ENCODE measurements at regions not wholly inside any gene's neighbourhood (a gene's known extent, or its start where the extent isn't known, plus 50 kb on each side); places are given as distances from the start of the nearest gene placed in this dataset.
"Not testable (repeated sequence)": the region's sequence is repeated elsewhere in the genome, so short reads cannot be mapped to it uniquely, and the experiment has no call there.

GRCh38 chr7:19554581-19554980 is 154.3 kb downstream of the POLR1F start:
- H3K36me3 ChIP-seq: no peaks in the 10 kb centered on the region
- H3K4me3 ChIP-seq: no peak overlapping the region
- H3K4me1 ChIP-seq: no peaks in the 10 kb centered on the region
- ATAC-seq (ENCODE audit: low FRiP score in 2 of 2) (no peak), DNase-seq (no peak)
- no peaks in the 10 kb centered on the region for H3K27me3 ChIP-seq
- TF ChIP-seq, protein P1, sequence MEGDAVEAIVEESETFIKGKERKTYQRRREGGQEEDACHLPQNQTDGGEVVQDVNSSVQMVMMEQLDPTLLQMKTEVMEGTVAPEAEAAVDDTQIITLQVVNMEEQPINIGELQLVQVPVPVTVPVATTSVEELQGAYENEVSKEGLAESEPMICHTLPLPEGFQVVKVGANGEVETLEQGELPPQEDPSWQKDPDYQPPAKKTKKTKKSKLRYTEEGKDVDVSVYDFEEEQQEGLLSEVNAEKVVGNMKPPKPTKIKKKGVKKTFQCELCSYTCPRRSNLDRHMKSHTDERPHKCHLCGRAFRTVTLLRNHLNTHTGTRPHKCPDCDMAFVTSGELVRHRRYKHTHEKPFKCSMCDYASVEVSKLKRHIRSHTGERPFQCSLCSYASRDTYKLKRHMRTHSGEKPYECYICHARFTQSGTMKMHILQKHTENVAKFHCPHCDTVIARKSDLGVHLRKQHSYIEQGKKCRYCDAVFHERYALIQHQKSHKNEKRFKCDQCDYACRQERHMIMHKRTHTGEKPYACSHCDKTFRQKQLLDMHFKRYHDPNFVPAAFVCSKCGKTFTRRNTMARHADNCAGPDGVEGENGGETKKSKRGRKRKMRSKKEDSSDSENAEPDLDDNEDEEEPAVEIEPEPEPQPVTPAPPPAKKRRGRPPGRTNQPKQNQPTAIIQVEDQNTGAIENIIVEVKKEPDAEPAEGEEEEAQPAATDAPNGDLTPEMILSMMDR (IDR thresholded peaks at IDR 0.05): no peak
- no peak for TF ChIP-seq EP300 (IDR thresholded peaks at IDR 0.05)
- no peak for TF ChIP-seq POLR2A (IDR thresholded peaks at IDR 0.05)
- no peak for TF ChIP-seq POLR2AphosphoS5 (IDR thresholded peaks at IDR 0.05)
- H3K27ac ChIP-seq: no peak overlapping the region
- H3K9me3 ChIP-seq: no peaks in the 10 kb centered on the region

DNA sequence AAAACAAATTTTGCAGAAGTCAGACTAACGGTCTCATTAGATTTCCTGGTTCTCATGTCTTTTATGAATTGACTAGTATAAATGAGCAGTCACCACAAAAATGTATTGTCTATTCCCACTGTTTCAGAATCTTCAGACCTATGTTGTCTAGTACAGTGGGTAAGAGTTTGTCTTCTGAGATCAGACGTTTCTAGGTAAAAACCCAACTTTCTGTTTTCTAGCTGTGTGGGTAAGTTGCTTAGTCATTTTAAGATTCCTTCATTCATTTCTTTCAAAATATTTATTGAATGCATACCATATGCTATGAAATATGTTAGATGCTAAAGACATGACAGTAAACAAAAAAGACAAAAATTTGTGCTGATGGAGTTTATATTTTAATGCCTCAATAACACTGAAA is 156.3 kb downstream of the POLR1F start:
- Histone ChIP-seq H3K27me3 (no peaks in the 10 kb centered on the region), H3K27ac (no peak overlapping the region), H3K9me3 (no peaks in the 10 kb centered on the region), H3K4me1 (no peaks in the 10 kb centered on the region), H3K36me3 (no peaks in the 10 kb centered on the region), H3K4me3 (no peak overlapping the region)
- DNase-seq (no peak), ATAC-seq (ENCODE audit: low FRiP score in 2 of 2) (no peak)
- TF ChIP-seq, protein P1 (IDR thresholded peaks at IDR 0.05): no peak
- TF ChIP-seq POLR2A (IDR thresholded peaks at IDR 0.05): no peak
- no peak for TF ChIP-seq POLR2AphosphoS5 (IDR thresholded peaks at IDR 0.05)
- TF ChIP-seq EP300 (IDR thresholded peaks at IDR 0.05): no peak
- WGBS, 2 donors: 61 to 70% methylated on average over 2 of the region's 2 CpGs

DNA sequence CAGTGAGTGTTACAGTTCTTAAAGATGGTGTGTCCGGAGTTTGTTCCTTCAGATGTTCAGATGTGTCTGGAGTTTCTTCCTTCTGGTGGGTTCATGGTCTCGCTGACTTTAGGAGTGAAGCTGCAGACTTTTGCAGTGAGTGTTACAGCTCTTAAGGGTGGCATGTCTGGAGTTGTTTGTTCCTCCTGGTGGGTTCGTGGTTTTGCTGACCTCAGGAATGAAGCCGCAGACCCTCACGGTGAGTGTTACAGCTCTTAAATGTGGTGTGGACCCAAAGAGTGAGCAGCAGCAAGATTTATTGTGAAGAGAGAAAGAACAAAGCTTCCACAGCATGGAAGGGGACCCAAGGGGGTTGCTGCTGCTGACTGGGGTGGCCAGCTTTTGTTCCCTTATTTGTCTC is 159.6 kb downstream of the POLR1F start:
- H3K36me3 ChIP-seq; H3K27ac ChIP-seq; H3K4me1 ChIP-seq; H3K27me3 ChIP-seq; H3K9me3 ChIP-seq; H3K4me3 ChIP-seq; ATAC-seq (ENCODE audit: low FRiP score in 2 of 2); DNase-seq: not testable (repeated sequence)
- 46 to 62% methylated on average over 2 to 4 of the region's 5 CpGs for WGBS, 2 donors

DNA sequence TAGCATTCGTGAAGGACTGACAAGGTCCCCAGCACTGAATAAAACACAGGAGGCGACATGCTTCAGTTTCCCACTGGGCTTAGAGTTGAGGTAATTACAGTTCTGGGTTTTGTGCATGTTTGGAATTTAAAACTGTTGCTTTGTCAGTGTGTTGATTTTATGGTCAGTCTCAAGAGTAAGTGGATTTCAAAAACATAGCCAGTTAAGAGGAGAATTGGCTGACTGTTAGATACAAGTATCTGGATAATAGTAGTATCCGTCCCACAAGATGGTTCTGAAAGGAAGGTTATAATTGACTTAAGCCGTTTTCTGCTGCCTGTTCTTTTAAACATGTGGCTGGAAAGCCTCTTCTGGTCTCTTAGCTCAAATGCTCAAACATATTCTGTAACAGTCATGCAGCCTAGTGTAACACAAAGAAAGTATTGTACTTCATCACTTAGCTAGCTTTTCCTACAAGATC is 170.9 kb downstream of the POLR1F start:
- no peaks in the 10 kb centered on the region for H3K9me3 ChIP-seq
- no peaks in the 10 kb centered on the region for H3K36me3 ChIP-seq
- DNase-seq (no peak), ATAC-seq (ENCODE audit: low FRiP score in 2 of 2) (no peak)
- TF ChIP-seq EP300 (IDR thresholded peaks at IDR 0.05): no peak
- TF ChIP-seq, protein P1 (IDR thresholded peaks at IDR 0.05): no peak
- TF ChIP-seq POLR2AphosphoS5 (IDR thresholded peaks at IDR 0.05): no peak
- TF ChIP-seq POLR2A (IDR thresholded peaks at IDR 0.05): no peak
- WGBS, 2 donors: 56% methylated on average over 4 of the region's 4 CpGs
- no peaks in the 10 kb centered on the region for H3K27me3 ChIP-seq
- H3K4me3 ChIP-seq: no peak overlapping the region
- H3K27ac ChIP-seq: no peak overlapping the region
- H3K4me1 ChIP-seq: no peaks in the 10 kb centered on the region

DNA sequence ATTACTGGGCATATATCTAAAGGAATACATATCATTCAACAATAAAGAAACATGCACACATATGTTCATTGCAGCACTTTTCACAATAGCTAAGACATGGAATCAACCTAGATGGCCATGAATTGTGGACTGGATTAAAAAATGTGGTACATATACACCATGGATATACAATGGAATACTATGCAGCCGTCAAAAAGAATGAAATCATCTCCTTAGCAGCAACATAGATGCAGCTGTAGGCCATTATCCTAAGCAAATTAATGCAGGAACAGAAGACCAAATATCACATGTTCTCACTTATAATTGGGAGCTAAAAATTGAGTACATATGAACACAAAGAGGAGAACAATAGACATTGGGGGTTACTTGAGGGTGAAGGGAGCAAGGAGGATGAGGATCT is 175.6 kb downstream of the POLR1F start:
- WGBS, 2 donors: 77 to 93% methylated on average over 1 of the region's 1 CpG
- ATAC-seq (ENCODE audit: low FRiP score in 2 of 2): no peak
- DNase-seq: no peak
- Histone ChIP-seq H3K27me3 (no peaks in the 10 kb centered on the region), H3K4me3 (no peak overlapping the region), H3K27ac (no peak overlapping the region), H3K36me3 (no peaks in the 10 kb centered on the region), H3K9me3 (no peaks in the 10 kb centered on the region), H3K4me1 (no peaks in the 10 kb centered on the region)
- no peak for TF ChIP-seq POLR2A (IDR thresholded peaks at IDR 0.05)
- TF ChIP-seq, protein P1 (IDR thresholded peaks at IDR 0.05): no peak
